ENCODE measurements at regions not wholly inside any gene's neighbourhood (a gene's known extent, or its start where the extent isn't known, plus 50 kb on each side); places are given as distances from the start of the nearest gene placed in this dataset.
A peak's percentile ranks its signal among the peaks of the same experiment; 100 is the strongest.

- POLR2A ChIA-PET (ENCODE audit: unreplicated experiment), result interaction anchor here (0.5 to 0.7 kb wide), 3 partner anchors 124 to 1068 kb away, joined by 4 to 6 read pairs (median 4); no protein-coding TSS in a partner anchor
- H3K4me2 ChIP-seq, result peak overlapping the region; percentile 60
- intact Hi-C loops (cut with micrococcal nuclease; ENCODE audit: unreplicated experiment), result loop anchor here (5.0 kb wide), 1 partner anchor 282 kb away; no protein-coding TSS in a partner anchor
Measured at GRCh38 chr7:94300176-94300835, 94.4 kb upstream of the COL1A2 start.

DNA sequence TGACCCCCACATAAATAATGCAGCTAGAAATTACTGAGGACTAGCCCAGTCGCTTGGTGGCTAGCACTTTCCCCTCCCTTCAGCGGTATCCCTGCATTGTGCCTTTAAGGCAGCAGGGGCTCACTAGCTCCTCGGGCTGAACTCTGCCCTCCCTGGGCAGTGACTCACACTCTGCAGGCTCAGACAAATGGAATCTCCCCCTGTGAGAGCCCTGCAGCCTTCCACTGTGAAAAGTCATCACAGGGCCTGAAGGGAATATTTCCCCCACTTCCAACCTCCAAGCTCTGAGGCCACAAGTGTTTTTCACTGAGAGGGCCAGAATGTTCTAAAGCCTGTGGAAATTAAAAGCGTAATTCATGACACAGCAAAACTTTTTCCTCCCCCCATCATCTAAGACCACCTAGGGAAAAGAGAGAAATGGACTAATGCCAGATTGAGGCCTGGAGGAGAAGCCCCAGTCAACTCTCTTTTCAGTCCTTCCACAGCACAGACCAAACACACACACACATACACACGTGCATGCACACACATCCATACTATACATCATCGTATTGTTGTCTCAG lies 93.6 kb upstream of the COL1A2 start:
- intact Hi-C loops (cut with micrococcal nuclease; ENCODE audit: unreplicated experiment), result loop anchor here (1.0 to 5.0 kb wide), 2 partner anchors 118 to 281 kb away; no protein-coding TSS in a partner anchor
- 0 out of 2 replicates have a peak overlapping the region, but pooled peaks have one; percentile 2 for H3K4me3 ChIP-seq

More at GRCh38 chr7:94300176-94300835, 94.4 kb upstream of the COL1A2 start:
- no peak for DNase-seq
- no peaks in the 10 kb centered on the region for H3K27me3 ChIP-seq (ENCODE audit: insufficient read depth, low read depth)
- no peaks in the 10 kb centered on the region for H4K20me1 ChIP-seq (ENCODE audit: insufficient read depth)
- TF ChIP-seq EZH2 (IDR thresholded peaks at IDR 0.05; ENCODE audit: low read depth), result no peak
- no peak for TF ChIP-seq CTCF (conservative IDR thresholded peaks at IDR 0.05)
- peaks cover 24% of the 10 kb centered on the region for H3K4me1 ChIP-seq (replicated peaks; ENCODE audit: insufficient read depth)
- H2AFZ ChIP-seq, result no peak overlapping the region
- peaks cover 9% of the 10 kb centered on the region; the same call in 1 of the 2 replicates for H3K9me3 ChIP-seq (ENCODE audit: insufficient read depth, low read depth)
- no peaks in the 10 kb centered on the region for H3K9me2 ChIP-seq (ENCODE audit: insufficient read depth)
- peak overlapping the region; percentile 86 for H3K27ac ChIP-seq
- CTCF ChIA-PET, result interaction anchor here (0.6 to 1.6 kb wide), 4 partner anchors 28 to 1390 kb away, joined by 3 to 4 read pairs (median 3); no protein-coding TSS in a partner anchor
- no peaks in the 10 kb centered on the region for H3K79me2 ChIP-seq (ENCODE audit: low read depth)
- BruUV-seq (replicated peaks), result no TSS peak
- peaks cover 6% of the 10 kb centered on the region; the same call in 1 of the 2 replicates for H3F3A ChIP-seq (ENCODE audit: insufficient read depth, low read depth)
- no peak overlapping the region for H3K4me3 ChIP-seq
- H3K36me3 ChIP-seq (ENCODE audit: low read depth), result no peaks in the 10 kb centered on the region

More for the DNA sequence above, 93.6 kb upstream of the COL1A2 start:
- H4K20me1 ChIP-seq (ENCODE audit: insufficient read depth), result no peaks in the 10 kb centered on the region
- H3K4me2 ChIP-seq, result peak overlapping the region; percentile 60
- peaks cover 9% of the 10 kb centered on the region; the same call in 1 of the 2 replicates for H3K9me3 ChIP-seq (ENCODE audit: insufficient read depth, low read depth)
- peaks cover 31% of the 10 kb centered on the region for H3K4me1 ChIP-seq (replicated peaks; ENCODE audit: insufficient read depth)
- DNase-seq, result peak; percentile 87 to 88
- peak overlapping the region; percentile 70 for H2AFZ ChIP-seq
- H3K79me2 ChIP-seq (ENCODE audit: low read depth), result no peaks in the 10 kb centered on the region
- H3K36me3 ChIP-seq (ENCODE audit: low read depth), result no peaks in the 10 kb centered on the region
- peak; percentile 15; the same call in 1 of the 2 replicates for TF ChIP-seq CTCF (conservative IDR thresholded peaks at IDR 0.05)
- TF ChIP-seq EZH2 (IDR thresholded peaks at IDR 0.05; ENCODE audit: low read depth), result no peak
- no peaks in the 10 kb centered on the region for H3K9me2 ChIP-seq (ENCODE audit: insufficient read depth)
- no peaks in the 10 kb centered on the region for H3K27me3 ChIP-seq (ENCODE audit: insufficient read depth, low read depth)
- ChIA-PET POLR2A (ENCODE audit: unreplicated experiment) (interaction anchor here (0.5 to 0.7 kb wide), 4 partner anchors 123 to 1069 kb away, joined by 4 to 6 read pairs (median 4); no protein-coding TSS in a partner anchor), CTCF (interaction anchor here (0.6 to 1.6 kb wide), 3 partner anchors 27 to 1385 kb away, joined by 3 to 4 read pairs (median 3); no protein-coding TSS in a partner anchor)
- peaks cover 6% of the 10 kb centered on the region; the same call in 1 of the 2 replicates for H3F3A ChIP-seq (ENCODE audit: insufficient read depth, low read depth)
- no TSS peak for BruUV-seq (replicated peaks)
- peak overlapping the region; percentile 86 for H3K27ac ChIP-seq
